ENCODE measurements at regions not wholly inside any gene's neighbourhood (a gene's known extent, or its start where the extent isn't known, plus 50 kb on each side); places are given as distances from the start of the nearest gene placed in this dataset.

GRCh38 chr1:164033782-164034181 lies 525.2 kb upstream of the PBX1 start:
- no peak for TF ChIP-seq POLR2A (IDR thresholded peaks at IDR 0.05; ENCODE audit: low read depth, low read length)
- no peak for TF ChIP-seq TAF1 (IDR thresholded peaks at IDR 0.05; ENCODE audit: borderline replicate concordance, low read depth, low read length)

Data from GM12892 (cell line).